ACC112 (cell line): ENCODE measurements at regions not wholly inside any gene's neighbourhood (a gene's known extent, or its start where the extent isn't known, plus 50 kb on each side); places are given as distances from the start of the nearest gene placed in this dataset.

ENCODE experiments used
- H2AFZ ChIP-seq: fragments of 200-600 bp; sonication (generic); one replicate; pipeline ENCODE4 v1.6.0; 2017; ENCODE audit warnings: antibody characterized with exemption, low read length; ENCODE audit not compliant: unreplicated experiment
- H3K27ac ChIP-seq: fragments of 200-600 bp; sonication (generic); 2 replicates; pipeline ENCODE4 v1.5.1; 2014; ENCODE audit warnings: low read depth, mild to moderate bottlenecking, antibody characterized with exemption, low read length, moderate library complexity
- H3K27me3 ChIP-seq: fragments of 200-600 bp; sonication (generic); 2 replicates; pipeline ENCODE4 v1.6.1; 2014; ENCODE audit warnings: mild to moderate bottlenecking, antibody characterized with exemption, low read length, moderate library complexity, mixed read lengths; ENCODE audit not compliant: insufficient read depth
- H3K36me3 ChIP-seq: fragments of 200-600 bp; sonication (generic); 2 replicates; pipeline ENCODE4 v1.6.1; 2016; ENCODE audit warnings: mild to moderate bottlenecking, antibody characterized with exemption, low read length, moderate library complexity, mixed read lengths; ENCODE audit not compliant: insufficient read depth
- H3K4me1 ChIP-seq: fragments of 200-600 bp; sonication (generic); one replicate; pipeline ENCODE4 v1.6.1; 2016; ENCODE audit warnings: low read length, mixed read lengths; ENCODE audit not compliant: insufficient read depth, unreplicated experiment, control insufficient read depth
- H3K4me3 ChIP-seq: fragments of 200-600 bp; sonication (generic); 2 replicates; pipeline ENCODE4 v1.5.1; 2014; ENCODE audit warnings: mild to moderate bottlenecking, low read depth, low read length
- H3K79me2 ChIP-seq: fragments of 200-600 bp; sonication (generic); one replicate; pipeline ENCODE4 v1.6.0; 2016; ENCODE audit warnings: low read length; ENCODE audit not compliant: control insufficient read depth, unreplicated experiment, insufficient read depth

DNA sequence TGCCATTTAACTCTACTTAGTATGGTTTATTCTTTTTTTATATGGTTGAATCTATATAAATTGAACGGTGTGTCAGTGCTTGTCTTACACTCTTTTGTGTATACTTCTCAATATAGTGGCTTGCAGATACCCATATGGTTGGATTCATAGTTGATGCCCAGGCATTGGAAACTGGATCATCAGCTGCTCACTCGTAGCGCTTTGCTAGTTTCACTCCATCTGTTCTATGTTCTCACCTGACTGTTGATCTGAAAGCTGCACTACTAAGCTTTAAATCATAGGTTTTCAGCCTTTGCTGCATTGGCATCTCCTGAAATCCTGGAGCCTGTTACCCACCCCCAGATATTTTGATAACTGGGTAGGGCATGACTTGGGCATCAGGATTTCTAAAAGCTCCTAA lies 121.6 kb upstream of the DCLK2 start:
- H3K4me1 ChIP-seq, result peaks cover under 1% of the 10 kb centered on the region
- no peaks in the 10 kb centered on the region for H3K36me3 ChIP-seq
- no peak overlapping the region for H2AFZ ChIP-seq
- no peaks in the 10 kb centered on the region for H3K79me2 ChIP-seq
- no peaks in the 10 kb centered on the region for H3K27me3 ChIP-seq
- no peak overlapping the region for H3K27ac ChIP-seq
- H3K4me3 ChIP-seq, result no peak overlapping the region

DNA sequence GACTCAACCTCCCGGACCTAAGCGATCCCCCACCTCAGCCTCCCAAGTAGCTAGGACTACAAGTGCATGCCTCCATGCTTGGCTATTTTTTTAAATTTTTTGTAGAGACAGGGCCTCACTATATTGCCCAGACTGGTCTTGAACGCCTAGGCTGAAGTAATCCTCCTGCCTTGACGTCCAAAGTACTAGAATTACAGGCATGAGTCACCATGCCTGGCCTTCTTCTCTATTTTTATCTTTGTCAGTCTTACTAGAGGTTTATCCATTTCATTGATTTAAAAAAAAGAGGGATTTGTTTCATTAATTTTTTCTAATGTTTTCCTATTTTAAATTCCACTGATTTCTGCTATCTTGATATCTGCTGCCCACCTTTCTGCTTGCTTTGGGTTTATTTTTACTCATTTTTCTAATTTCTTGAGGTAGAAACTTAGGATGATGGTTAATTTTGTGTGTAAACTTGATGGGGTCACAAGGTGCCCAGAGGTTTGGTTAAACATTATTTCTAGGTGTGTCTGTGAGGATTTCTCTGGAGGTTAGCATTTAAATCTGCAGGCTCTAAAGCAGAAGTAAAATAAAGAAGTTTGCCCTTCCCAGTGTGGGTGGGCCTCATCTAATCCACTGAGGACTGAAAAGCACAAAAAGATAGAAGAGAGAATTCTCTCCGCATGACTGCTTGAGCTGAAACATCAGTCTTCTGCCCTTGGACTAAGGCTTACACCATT lies 116.2 kb upstream of the DCLK2 start:
- no peak overlapping the region for H2AFZ ChIP-seq

DNA sequence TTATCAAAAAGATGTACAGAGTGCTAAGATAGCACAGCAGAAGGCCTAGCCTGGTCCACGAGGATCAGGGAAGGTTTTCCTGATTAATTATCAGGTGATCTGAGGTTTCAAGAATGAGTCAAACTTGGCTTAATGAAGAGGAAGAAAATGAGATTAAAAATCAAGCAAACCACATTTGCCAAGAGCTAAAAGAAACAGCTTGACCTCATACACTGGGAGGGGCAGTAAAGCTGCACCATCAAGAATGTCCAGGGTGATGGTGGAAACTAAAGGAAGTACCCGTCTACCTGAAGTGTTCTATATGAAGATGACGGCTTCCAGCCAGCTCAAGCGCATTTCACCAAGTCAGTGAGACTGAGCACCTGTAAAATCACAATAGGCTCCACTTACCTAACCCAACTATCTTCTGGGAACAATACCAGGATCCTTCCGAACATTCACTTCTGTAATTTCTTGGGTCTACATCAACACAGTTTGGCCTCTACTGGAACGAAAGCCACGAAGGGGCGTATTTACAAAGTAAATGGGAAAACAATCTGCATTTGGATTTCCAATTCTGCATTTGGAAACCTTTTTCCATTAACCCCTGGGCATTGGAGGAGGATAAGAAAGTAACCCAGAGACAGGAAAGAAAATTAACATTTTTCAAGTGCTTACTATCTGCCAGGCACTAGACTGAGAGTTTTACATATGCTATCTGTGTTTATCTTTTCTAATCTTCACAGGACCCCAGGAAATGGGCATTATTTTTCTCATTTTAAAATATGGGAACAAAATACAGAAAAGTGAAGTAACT lies 114.0 kb upstream of the DCLK2 start:
- H3K79me2 ChIP-seq, result no peaks in the 10 kb centered on the region
- no peak overlapping the region for H3K27ac ChIP-seq
- H3K4me1 ChIP-seq, result peaks cover 8% of the 10 kb centered on the region
- no peaks in the 10 kb centered on the region for H3K36me3 ChIP-seq
- H2AFZ ChIP-seq, result no peak overlapping the region
- no peaks in the 10 kb centered on the region; the same call in 1 of the 2 replicates for H3K27me3 ChIP-seq
- H3K4me3 ChIP-seq, result no peak overlapping the region

More for the DNA sequence above, 116.2 kb upstream of the DCLK2 start:
- no peaks in the 10 kb centered on the region for H3K79me2 ChIP-seq
- no peak overlapping the region for H3K27ac ChIP-seq
- no peaks in the 10 kb centered on the region for H3K36me3 ChIP-seq
- H3K4me1 ChIP-seq, result peaks cover 8% of the 10 kb centered on the region
- H3K4me3 ChIP-seq, result no peak overlapping the region
- no peaks in the 10 kb centered on the region; the same call in 1 of the 2 replicates for H3K27me3 ChIP-seq

DNA sequence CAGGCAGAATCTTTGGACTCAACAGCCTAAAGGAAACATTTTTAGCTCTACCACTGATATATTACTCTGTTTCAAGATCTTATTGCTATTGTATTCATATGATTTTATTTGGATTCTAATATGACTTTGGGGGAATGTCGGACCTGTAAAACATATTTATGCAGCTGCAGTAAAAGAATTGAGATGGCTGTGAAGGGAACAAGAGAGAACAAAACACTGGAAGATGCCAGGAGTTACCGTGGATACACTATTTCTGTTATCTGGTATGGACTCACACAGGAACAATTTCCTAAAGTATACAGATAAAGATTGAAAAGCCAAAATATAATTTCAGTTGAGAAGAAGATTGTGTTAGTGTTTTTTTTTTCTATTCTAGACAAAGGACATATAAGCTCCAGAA lies 113.0 kb upstream of the DCLK2 start:
- Histone ChIP-seq H3K27ac (no peak overlapping the region), H3K27me3 (no peaks in the 10 kb centered on the region; the same call in 1 of the 2 replicates), H2AFZ (no peak overlapping the region), H3K79me2 (no peaks in the 10 kb centered on the region), H3K36me3 (no peaks in the 10 kb centered on the region), H3K4me1 (peaks cover 8% of the 10 kb centered on the region), H3K4me3 (no peak overlapping the region)

DNA sequence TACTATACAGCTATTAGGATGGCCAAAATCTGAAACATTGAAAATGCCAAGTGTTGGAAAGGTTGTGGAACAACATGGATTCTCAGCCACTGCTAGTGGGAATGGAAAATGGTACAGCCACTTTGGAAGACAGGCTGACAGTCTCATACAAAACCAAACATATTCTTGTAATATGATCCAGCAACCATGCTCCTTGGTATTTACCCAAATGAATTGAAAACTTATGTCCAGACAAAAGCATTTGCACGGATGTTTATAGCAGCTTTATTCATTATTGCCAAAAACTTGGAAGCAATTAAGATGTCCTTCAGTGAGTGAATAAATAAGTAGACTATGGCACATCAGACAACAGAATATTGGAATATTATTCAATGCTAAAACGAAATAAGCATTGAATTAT lies 105.8 kb upstream of the DCLK2 start:
- H3K36me3 ChIP-seq, result no peaks in the 10 kb centered on the region
- H3K27me3 ChIP-seq, result no peaks in the 10 kb centered on the region
- no peak overlapping the region for H3K27ac ChIP-seq
- H3K79me2 ChIP-seq, result no peaks in the 10 kb centered on the region
- H3K4me3 ChIP-seq, result no peak overlapping the region
- H2AFZ ChIP-seq, result no peak overlapping the region
- no peaks in the 10 kb centered on the region for H3K4me1 ChIP-seq

DNA sequence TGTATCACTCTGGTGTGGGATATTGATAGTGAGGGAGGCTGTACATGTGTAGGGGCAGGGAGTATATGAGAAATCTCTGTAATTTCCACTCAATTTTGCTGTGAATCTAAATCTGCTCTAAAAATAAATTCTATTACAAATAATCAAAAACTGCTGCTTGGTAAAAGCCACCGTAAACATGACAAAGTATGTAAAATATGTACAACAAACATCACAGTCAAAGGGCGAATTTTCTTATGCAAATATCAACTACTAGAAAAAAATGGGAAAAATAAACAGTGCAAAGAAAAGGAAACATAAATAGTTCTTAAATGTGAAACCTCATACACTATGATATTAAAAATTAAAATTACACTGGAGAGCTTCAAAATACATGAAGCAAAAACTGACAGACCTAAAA lies 105.1 kb upstream of the DCLK2 start:
- no peaks in the 10 kb centered on the region for H3K79me2 ChIP-seq
- no peaks in the 10 kb centered on the region for H3K36me3 ChIP-seq
- H3K27ac ChIP-seq, result no peak overlapping the region
- H3K27me3 ChIP-seq, result no peaks in the 10 kb centered on the region
- no peak overlapping the region for H3K4me3 ChIP-seq
- no peak overlapping the region for H2AFZ ChIP-seq
- H3K4me1 ChIP-seq, result no peaks in the 10 kb centered on the region

DNA sequence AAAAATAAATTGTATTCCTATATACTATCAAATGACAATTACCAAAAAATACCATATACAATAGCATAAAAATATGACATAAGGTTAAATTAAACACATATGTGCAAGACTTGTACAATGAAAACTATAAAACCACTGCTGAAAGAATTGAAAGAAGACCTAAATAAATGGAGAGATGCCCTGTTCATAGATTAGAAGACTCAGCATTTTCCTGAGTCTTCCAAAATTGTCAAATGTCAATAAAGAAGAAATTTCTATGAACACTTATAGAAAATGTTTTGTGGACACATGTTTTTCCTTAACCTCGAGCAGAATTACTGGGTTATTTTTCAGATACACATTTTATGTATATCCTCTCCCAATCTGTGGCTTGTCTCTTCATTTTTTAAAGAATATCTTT lies 103.1 kb upstream of the DCLK2 start:
- Histone ChIP-seq H3K27ac (no peak overlapping the region), H2AFZ (no peak overlapping the region), H3K4me1 (no peaks in the 10 kb centered on the region), H3K4me3 (no peak overlapping the region), H3K79me2 (no peaks in the 10 kb centered on the region), H3K36me3 (no peaks in the 10 kb centered on the region), H3K27me3 (no peaks in the 10 kb centered on the region)

DNA sequence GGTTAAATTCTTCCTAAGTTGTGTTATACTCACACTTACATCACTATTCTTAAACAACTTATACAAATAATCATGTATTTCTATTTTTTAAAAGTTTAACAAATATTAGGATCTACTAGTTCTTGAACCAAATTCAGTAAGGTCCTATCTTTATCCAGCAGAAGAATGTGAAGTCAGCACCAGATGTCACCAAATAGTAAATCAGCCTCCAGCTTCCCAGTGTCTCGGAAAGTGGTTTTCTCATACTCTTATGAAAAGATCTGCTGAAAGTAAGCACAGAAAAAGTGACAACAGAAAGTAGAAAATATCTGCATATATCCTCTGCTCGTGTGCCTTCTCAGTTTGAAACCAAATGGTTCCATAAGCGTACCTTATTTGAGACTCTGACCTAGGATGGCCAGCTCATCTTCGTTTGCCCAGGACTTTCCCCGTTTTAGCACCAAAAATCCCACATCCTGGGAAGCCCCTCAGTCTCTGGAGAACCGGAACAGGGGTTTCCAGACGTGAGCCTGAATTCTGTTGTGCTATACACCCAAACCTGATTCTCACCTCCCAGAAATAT lies 98.0 kb upstream of the DCLK2 start:
- no peak overlapping the region for H3K27ac ChIP-seq
- no peaks in the 10 kb centered on the region for H3K27me3 ChIP-seq

DNA sequence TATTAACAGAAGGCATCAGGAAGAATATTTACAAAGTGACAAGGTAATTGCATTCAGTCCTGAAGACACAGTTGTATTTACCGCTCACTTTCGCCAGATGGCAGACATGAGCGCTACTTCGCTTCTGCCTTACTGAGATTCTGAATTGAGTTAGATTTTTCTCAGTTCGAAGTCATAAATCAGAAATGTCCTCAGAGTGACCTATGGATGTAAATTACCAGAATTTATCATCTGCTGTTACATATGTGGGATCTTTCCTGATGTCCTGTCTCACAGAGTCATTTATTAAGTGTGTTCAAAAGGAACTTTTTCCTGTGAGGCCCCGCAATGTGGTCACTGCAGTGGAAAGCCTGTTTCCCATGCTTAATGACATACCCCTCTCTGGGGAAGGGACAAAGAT lies 97.3 kb upstream of the DCLK2 start:
- Histone ChIP-seq H3K4me1 (no peaks in the 10 kb centered on the region), H3K27me3 (no peaks in the 10 kb centered on the region), H3K27ac (no peak overlapping the region), H3K4me3 (no peak overlapping the region), H3K36me3 (no peaks in the 10 kb centered on the region), H3K79me2 (no peaks in the 10 kb centered on the region), H2AFZ (no peak overlapping the region)

More for the DNA sequence above, 98.0 kb upstream of the DCLK2 start:
- H3K36me3 ChIP-seq, result no peaks in the 10 kb centered on the region
- no peak overlapping the region for H2AFZ ChIP-seq
- no peaks in the 10 kb centered on the region for H3K79me2 ChIP-seq
- no peaks in the 10 kb centered on the region for H3K4me1 ChIP-seq
- no peak overlapping the region for H3K4me3 ChIP-seq

DNA sequence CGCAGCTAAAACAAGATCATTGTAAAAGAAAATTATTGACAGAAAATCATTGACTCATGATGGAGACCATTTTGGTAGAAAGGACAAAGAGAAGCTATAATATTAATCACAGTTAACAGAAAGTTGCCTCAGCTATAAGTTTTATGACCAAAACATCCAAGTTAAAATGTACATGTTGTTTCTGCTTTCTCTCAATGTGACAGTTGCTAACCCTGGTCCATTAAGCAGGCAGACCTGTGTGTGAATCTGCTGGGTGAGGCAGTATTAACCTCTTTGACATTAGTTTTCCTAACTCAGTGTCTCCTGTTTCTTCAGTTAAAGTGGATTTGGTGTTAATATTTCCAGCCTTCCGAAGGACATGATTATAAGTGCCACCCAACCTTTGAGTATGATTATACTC lies 94.8 kb upstream of the DCLK2 start:
- Histone ChIP-seq H3K79me2 (no peaks in the 10 kb centered on the region), H3K27ac (no peak overlapping the region), H3K27me3 (no peaks in the 10 kb centered on the region), H3K4me3 (no peak overlapping the region), H3K4me1 (peaks cover 17% of the 10 kb centered on the region), H2AFZ (no peak overlapping the region), H3K36me3 (no peaks in the 10 kb centered on the region)
